ENCODE measurements at regions not wholly inside any gene's neighbourhood (a gene's known extent, or its start where the extent isn't known, plus 50 kb on each side); places are given as distances from the start of the nearest gene placed in this dataset.
"Not testable (repeated sequence)": the region's sequence is repeated elsewhere in the genome, so short reads cannot be mapped to it uniquely, and the experiment has no call there.

GRCh38 chr6:81465859-81466258 is 286.6 kb downstream of the TENT5A start:
- no peak for DNase-seq (ENCODE audit: low read depth)

DNA sequence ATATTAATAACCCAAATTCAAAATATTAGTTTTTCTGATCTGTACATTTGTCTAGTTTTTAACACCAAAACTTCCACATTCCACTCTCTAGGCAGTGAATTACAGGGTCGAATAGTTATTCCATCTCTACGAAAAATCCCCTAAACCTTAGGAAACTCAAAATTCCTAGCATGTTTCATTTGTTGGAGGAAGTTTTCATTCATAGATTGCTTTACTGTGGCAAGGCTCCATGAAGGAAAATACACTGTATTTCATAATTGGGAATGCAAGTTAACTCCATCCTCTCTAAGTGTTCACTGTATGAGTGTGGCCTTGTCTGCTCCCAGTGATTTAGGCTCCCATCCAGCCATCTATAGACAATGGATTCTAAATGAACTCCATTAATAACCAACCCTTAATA is 296.1 kb downstream of the TENT5A start:
- no peak for DNase-seq (ENCODE audit: low read depth)

DNA sequence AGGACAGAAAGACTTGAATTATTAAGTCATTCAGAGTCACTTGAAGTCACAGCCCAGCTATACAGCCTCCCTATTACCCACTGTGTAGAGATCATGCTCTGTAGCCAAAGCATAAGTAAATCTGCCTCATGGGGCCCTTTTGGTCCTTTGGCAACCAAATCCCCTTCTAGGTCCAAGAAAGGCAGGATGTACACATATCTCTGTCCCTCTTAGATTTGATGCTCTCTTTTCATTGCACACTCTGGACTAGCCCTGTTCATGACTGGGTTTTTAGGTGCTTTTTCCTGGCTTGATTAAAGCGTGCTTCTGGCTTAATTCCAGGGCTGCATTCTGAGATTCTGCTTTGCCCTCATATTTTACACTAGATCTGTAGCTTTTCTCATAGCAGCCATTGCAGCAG is 296.8 kb downstream of the TENT5A start:
- no peak for DNase-seq (ENCODE audit: low read depth)

DNA sequence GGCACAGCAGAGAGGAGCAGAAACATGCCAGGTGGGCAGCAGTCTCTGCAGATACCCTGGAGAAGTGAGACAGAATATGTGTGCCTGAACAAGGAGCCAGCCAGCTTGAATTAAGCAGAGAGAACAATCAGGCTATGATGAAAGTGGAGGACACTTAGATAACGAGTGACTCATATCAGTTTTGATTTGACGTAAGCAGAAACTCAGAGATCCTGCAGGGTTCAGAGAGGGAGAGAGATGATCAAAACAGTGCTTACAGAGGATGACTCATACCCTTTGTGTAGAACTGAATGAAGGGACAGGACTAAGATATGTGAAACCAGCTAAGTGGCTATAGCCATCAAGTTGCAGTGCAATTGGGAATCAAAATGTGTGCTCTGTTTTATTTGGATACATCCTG is 300.7 kb downstream of the TENT5A start:
- no peak for DNase-seq (ENCODE audit: low read depth)

GRCh38 chr6:81450180-81450579 is 302.3 kb downstream of the TENT5A start:
- no peak for DNase-seq (ENCODE audit: low read depth)

DNA sequence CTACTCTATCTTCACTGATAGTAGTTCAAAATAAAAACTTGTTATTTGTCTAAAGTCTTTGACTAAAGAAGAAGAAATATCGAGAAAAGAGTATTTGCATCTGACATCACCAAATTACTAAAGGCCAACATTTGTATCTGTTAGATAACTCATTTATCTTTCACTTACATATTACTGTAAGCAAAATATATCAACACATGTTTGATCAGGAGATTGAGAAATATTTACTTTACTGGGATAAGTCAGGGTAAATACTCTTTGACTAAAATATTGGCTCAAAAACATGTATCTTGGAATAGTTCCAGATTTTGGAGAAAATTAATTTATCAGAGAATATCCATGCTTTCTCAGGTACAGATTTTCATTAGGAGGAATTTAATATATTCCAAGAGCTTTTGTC is 306.0 kb downstream of the TENT5A start:
- DNase-seq (ENCODE audit: low read depth) = no peak

DNA sequence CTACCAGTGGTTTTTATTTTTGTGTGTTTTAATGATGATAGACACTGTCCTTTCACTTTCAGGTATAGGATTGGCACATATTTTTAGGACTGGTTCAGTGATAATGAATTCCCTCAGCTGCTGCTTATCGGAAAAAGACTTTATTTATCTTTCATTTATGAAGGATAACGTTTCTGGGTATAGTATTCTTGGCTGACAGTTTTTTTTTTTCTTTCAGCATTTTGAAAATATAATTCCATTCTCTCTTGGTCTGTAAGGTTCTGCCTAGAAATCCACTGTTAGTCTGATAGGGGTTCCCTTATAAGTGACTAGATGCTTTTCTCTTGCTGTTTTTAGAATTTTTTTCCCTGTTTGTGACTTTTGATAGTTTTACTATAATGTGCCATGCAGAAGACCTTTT is 313.1 kb downstream of the TENT5A start:
- no peak for DNase-seq (ENCODE audit: low read depth)

- DNase-seq (ENCODE audit: low read depth) = no peak
Measured at GRCh38 chr6:81436990-81437389, 315.5 kb downstream of the TENT5A start.

- no peak for DNase-seq (ENCODE audit: low read depth)
Measured at GRCh38 chr6:81413306-81413705, 339.2 kb downstream of the TENT5A start.

DNA sequence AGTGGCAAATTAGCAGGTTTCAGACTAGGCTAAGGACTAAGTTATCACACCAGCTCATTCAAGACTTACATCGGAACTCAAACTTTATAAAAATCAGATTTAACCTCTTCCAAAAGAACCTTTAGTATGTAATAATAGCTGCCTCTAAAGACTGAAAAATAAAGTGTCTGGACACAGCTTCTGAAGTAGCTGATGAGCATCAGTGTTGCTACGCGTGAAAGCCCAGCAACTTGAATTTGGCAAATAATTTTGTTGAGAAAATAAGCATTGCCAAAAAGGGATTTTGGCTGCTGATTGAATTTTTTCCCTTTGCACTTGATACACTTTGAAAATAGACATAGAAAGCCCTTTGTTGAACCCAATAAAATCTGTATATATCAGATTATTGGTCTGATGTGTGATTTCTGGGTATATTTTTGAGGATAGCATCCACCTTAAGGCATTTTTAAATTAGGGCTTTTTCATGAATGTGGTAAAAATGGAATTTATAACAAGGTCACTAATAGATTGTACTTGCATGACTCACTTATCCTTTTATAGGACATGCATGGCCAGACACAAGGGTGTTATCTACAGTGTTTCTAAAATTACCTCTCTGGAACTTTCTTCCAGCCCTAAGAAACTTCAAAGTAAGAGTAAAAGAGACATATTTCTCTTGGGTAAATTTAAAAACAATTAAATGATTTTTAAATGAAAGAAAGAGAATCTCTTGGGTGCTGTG is 350.4 kb downstream of the TENT5A start:
- no peak for DNase-seq (ENCODE audit: low read depth)

- no peak for DNase-seq (ENCODE audit: low read depth)
Measured at GRCh38 chr6:81396916-81397315, 355.6 kb downstream of the TENT5A start.

- no peak for DNase-seq (ENCODE audit: low read depth)
Measured at GRCh38 chr6:81387163-81387562, 365.3 kb downstream of the TENT5A start.

- no peak for DNase-seq (ENCODE audit: low read depth)
Measured at GRCh38 chr6:81384921-81385320, 367.6 kb downstream of the TENT5A start.

DNA sequence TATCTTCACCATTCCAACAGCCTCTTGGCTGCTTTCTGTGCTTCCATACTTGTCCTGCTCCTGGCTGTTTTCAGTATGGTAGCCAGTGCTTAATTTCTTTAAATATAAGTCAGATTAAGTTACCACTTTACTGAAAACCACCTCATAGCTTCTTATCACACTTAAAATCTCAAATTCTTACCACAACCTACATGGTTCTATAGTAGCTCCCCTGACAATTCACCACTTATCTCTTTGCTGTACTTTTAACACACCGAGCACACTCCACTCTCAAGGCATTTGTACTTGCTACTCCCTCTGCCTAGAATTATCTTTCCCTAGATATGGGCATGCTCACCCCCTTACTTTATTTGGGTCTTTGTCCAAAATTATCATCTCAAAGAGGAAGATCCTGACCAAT is 369.0 kb downstream of the TENT5A start:
- no peak for DNase-seq (ENCODE audit: low read depth)

DNA sequence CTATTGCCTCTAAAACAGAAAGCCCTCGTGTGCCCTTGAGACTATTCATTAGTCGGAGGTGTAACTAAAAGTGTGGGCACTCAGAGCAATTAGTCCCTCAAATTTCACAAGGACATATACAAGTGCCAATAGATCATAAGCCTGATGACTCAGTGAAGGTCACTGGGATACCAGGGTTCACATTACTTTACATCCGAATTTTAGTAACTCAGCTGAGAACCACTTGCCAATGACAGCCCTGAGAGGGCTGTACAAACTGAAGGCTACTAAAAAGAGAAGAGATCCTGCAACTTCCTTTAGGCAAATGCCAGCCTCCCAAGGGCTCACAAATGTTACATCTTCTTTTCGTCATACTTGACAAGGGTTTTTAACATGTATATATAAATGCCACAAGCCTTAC is 369.6 kb downstream of the TENT5A start:
- DNase-seq (ENCODE audit: low read depth) = no peak

DNA sequence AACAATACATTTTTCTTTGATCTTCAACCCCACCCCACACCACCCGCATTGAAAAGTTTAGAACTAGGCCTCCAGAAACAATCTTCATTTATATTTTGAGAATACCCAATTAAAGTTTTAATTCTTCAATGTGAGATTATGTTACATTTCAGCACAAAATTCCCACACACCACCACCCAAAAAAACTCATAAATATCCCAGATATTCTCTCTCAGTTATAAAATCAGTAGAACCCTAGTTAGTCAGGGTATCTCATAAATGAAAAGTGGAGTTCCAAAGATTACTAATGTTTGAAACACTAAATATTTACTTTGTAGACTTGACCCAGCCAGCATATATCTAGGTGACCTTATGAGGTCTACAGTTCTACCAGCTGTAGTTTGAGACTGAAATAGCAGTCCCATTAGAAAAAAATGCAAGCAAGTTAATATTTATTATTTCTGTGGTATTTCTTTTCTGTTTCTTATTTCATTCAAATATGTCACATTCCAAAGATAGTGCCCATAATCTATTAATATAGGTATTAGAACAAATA is 371.0 kb downstream of the TENT5A start:
- no peak for DNase-seq (ENCODE audit: low read depth)

- DNase-seq (ENCODE audit: low read depth) = no peak
Measured at GRCh38 chr6:81380718-81381338, 371.7 kb downstream of the TENT5A start.

GRCh38 chr6:81376745-81377144 is 375.7 kb downstream of the TENT5A start:
- no peak for DNase-seq (ENCODE audit: low read depth)

DNA sequence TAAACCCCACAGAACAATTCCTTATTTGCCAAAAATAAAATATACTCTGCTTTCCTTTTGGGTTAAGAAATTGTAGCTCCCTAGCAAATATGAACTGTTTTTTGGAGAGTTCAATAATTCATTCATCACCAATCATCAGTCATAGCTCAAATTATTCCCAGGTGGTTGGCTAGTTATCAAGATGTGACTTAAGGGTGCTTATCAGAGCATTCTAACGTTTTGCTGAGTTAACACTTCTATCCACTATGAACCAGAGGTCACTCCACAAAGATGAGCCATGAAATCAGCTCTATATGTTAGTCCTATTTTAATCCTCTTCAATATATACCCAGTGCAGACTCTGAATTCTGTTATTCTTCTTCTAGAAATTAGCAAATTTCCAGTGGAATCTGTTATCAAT is 379.1 kb downstream of the TENT5A start:
- DNase-seq (ENCODE audit: low read depth) = no peak

GRCh38 chr6:81371930-81372329 is 380.6 kb downstream of the TENT5A start:
- no peak for DNase-seq (ENCODE audit: low read depth)

GRCh38 chr6:81366972-81367371 is 385.5 kb downstream of the TENT5A start:
- DNase-seq (ENCODE audit: low read depth) = no peak

GRCh38 chr6:81362246-81362645 is 390.2 kb downstream of the TENT5A start:
- no peak for DNase-seq (ENCODE audit: low read depth)

GRCh38 chr6:81353262-81353661 is 399.2 kb downstream of the TENT5A start:
- no peak for DNase-seq (ENCODE audit: low read depth)

- DNase-seq (ENCODE audit: low read depth) = not testable (repeated sequence)
Measured at GRCh38 chr6:81344026-81344425, 408.5 kb downstream of the TENT5A start.
